WTC11 (cell line): ENCODE measurements at regions not wholly inside any gene's neighbourhood (a gene's known extent, or its start where the extent isn't known, plus 50 kb on each side); places are given as distances from the start of the nearest gene placed in this dataset.
A peak's percentile ranks its signal among the peaks of the same experiment; 100 is the strongest.

Experiments used
- ATAC-seq: fragments of 200-7000 bp; cut with Tn5 transposase; 2 replicates; pipeline ENCODE4 v1.10.0; 2021; ENCODE audit warnings: mild to moderate bottlenecking, moderate library complexity
- CTCF ChIA-PET: fragments of 300-600 bp; sonication (Branson Sonifier 250); formaldehyde crosslinking; loops from one replicate; lab custom pipeline; 2021; ENCODE audit warnings: antibody characterized with exemption; lab: Charles Lee
- POLR2A ChIA-PET: fragments of 350-600 bp; sonication (Branson Sonifier 250); formaldehyde crosslinking; loops from one replicate; lab custom pipeline; 2021; ENCODE audit warnings: antibody characterized with exemption; lab: Charles Lee
- DNase-seq: peaks from one replicate; pipeline ENCODE4 v3.0.0; 2021; ENCODE audit warnings: low spot score
- H3K27ac Mint-ChIP-seq: 2 replicates; pipeline ENCODE4 v1.8.0; 2021; ENCODE audit warnings: mixed read lengths
- H3K27me3 Mint-ChIP-seq: 2 replicates; pipeline ENCODE4 v1.8.0; 2021; ENCODE audit warnings: low read depth, mild to moderate bottlenecking, moderate library complexity, mixed read lengths
- H3K36me3 Mint-ChIP-seq: 2 replicates; pipeline ENCODE4 v1.8.0; 2021; ENCODE audit warnings: mixed read lengths
- H3K4me1 Mint-ChIP-seq: 2 replicates; pipeline ENCODE4 v1.8.0; 2022; ENCODE audit warnings: mixed read lengths
- H3K4me3 Mint-ChIP-seq: 2 replicates; pipeline ENCODE4 v1.8.0; 2021; ENCODE audit warnings: mild to moderate bottlenecking, moderate library complexity, mixed read lengths
- H3K9me3 Mint-ChIP-seq: 2 replicates; pipeline ENCODE4 v1.8.0; 2021; ENCODE audit warnings: mixed read lengths
- CREM ChIP-seq: sonication (generic); formaldehyde crosslinking; IDR thresholded peaks from 2 replicates; pipeline ENCODE4 v1.8.1; 2022; ENCODE audit warnings: mild to moderate bottlenecking, missing genetic modification reagents, moderate library complexity
- GRHL2 ChIP-seq: fragments of 250-450 bp; sonication (Bioruptor Pico); IDR thresholded peaks from 2 replicates; pipeline ENCODE4 v1.8.0; 2022; ENCODE audit warnings: mild to moderate bottlenecking, moderate library complexity; ENCODE audit not compliant: insufficient replicate concordance, severe bottlenecking
- HMGA2 ChIP-seq: fragments of 250-450 bp; sonication (Bioruptor Pico); IDR thresholded peaks from 2 replicates; pipeline ENCODE4 v1.4.0; 2021; ENCODE audit warnings: mild to moderate bottlenecking, moderate library complexity
- MXD4 ChIP-seq: fragments of 250-450 bp; sonication (Bioruptor Pico); IDR thresholded peaks from 2 replicates; pipeline ENCODE4 v1.8.0; 2021; ENCODE audit warnings: mild to moderate bottlenecking, moderate library complexity, borderline replicate concordance
- NR3C1 ChIP-seq: sonication (generic); formaldehyde crosslinking; conservative IDR thresholded peaks from 2 replicates; pipeline ENCODE4 v1.8.1; 2023; ENCODE audit warnings: low read depth, mild to moderate bottlenecking, missing genetic modification reagents
- SMAD4 ChIP-seq: sonication (generic); formaldehyde crosslinking; IDR thresholded peaks from 2 replicates; pipeline ENCODE4 v1.8.0; 2022; ENCODE audit warnings: mild to moderate bottlenecking, missing genetic modification reagents
- TCF7 ChIP-seq: sonication (generic); formaldehyde crosslinking; IDR thresholded peaks from 2 replicates; pipeline ENCODE4 v1.8.0; 2022; ENCODE audit warnings: mild to moderate bottlenecking, low read depth, missing genetic modification reagents, moderate library complexity
- ZNF416 ChIP-seq: fragments of 250-450 bp; sonication (Bioruptor Pico); IDR thresholded peaks from 2 replicates; pipeline ENCODE4 v1.9.0; 2021; ENCODE audit warnings: mild to moderate bottlenecking, inconsistent platforms
- TF ChIP-seq, protein P1 (sequence below): fragments of 200-600 bp; IDR thresholded peaks from 2 replicates; pipeline ENCODE4 v1.8.0; 2022; ENCODE audit warnings: antibody characterized with exemption
- TF ChIP-seq, protein P2 (sequence below): fragments of 250-450 bp; sonication (Bioruptor Pico); conservative IDR thresholded peaks from 2 replicates; pipeline ENCODE4 v1.9.0; 2021; ENCODE audit warnings: mild to moderate bottlenecking
- TF ChIP-seq, protein P3 (sequence below): sonication (generic); formaldehyde crosslinking; IDR thresholded peaks from 2 replicates; pipeline ENCODE4 v1.8.1; 2022; ENCODE audit warnings: mild to moderate bottlenecking, moderate library complexity, missing genetic modification reagents
- TF ChIP-seq, protein P4 (sequence below): sonication (generic); formaldehyde crosslinking; IDR thresholded peaks from 2 replicates; pipeline ENCODE4 v1.8.0; 2022; ENCODE audit warnings: mild to moderate bottlenecking, missing genetic modification reagents
- TF ChIP-seq, protein P5 (sequence below): sonication (generic); formaldehyde crosslinking; IDR thresholded peaks from 2 replicates; pipeline ENCODE4 v1.8.1; 2022; ENCODE audit warnings: mild to moderate bottlenecking, missing genetic modification reagents, moderate library complexity, borderline replicate concordance
- TF ChIP-seq, protein P6 (sequence below): fragments of 250-450 bp; sonication (Bioruptor Pico); IDR thresholded peaks from 2 replicates; pipeline ENCODE4 v1.8.0; 2021; ENCODE audit warnings: mild to moderate bottlenecking
- TF ChIP-seq, protein P7 (sequence below): sonication (generic); formaldehyde crosslinking; IDR thresholded peaks from 2 replicates; pipeline ENCODE4 v1.8.1; 2022; ENCODE audit warnings: low read depth, mild to moderate bottlenecking, moderate library complexity, missing genetic modification reagents, borderline replicate concordance
- TF ChIP-seq, protein P8 (sequence below): sonication (generic); formaldehyde crosslinking; IDR thresholded peaks from 2 replicates; pipeline ENCODE4 v1.8.1; 2023; ENCODE audit warnings: mild to moderate bottlenecking, missing genetic modification reagents, moderate library complexity
- TF ChIP-seq, protein P9 (sequence below): sonication (generic); formaldehyde crosslinking; IDR thresholded peaks from 2 replicates; pipeline ENCODE4 v1.8.0; 2022; ENCODE audit warnings: mild to moderate bottlenecking, missing genetic modification reagents
- TF ChIP-seq, protein P10 (sequence below): sonication (generic); formaldehyde crosslinking; conservative IDR thresholded peaks from 2 replicates; pipeline ENCODE4 v1.8.1; 2023; ENCODE audit warnings: mild to moderate bottlenecking, low read depth, missing genetic modification reagents, moderate library complexity

DNA sequence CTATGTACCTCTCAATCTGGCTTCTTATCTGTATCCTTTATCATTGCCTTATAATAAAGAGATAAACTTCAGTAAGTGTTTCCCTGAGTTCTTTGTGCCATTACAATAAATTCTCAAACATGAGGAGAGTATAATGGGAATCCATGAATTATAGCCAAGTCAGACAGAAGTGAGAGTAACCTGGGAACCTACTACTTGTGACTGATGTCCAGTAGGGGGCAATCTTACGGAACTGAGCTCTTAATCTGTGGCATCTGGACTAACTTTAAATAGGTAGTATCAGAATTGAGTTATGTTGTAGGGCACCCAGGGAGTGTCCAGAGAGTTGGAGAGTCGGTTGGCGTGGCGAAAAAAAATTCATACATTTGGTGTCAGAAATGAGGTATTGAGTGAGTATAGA is 542.6 kb downstream of the ZBBX start:
- Mint-ChIP-seq H3K9me3 (no peaks in the 10 kb centered on the region), H3K36me3 (no peaks in the 10 kb centered on the region), H3K4me3 (no peak overlapping the region), H3K27ac (no peak overlapping the region), H3K4me1 (peaks cover 3% of the 10 kb centered on the region), H3K27me3 (no peaks in the 10 kb centered on the region)
- POLR2A ChIA-PET: interaction anchor here (0.7 kb wide), 1 partner anchor 23 kb away, joined by 3 read pairs; no protein-coding TSS in a partner anchor
- TF ChIP-seq, protein P1, sequence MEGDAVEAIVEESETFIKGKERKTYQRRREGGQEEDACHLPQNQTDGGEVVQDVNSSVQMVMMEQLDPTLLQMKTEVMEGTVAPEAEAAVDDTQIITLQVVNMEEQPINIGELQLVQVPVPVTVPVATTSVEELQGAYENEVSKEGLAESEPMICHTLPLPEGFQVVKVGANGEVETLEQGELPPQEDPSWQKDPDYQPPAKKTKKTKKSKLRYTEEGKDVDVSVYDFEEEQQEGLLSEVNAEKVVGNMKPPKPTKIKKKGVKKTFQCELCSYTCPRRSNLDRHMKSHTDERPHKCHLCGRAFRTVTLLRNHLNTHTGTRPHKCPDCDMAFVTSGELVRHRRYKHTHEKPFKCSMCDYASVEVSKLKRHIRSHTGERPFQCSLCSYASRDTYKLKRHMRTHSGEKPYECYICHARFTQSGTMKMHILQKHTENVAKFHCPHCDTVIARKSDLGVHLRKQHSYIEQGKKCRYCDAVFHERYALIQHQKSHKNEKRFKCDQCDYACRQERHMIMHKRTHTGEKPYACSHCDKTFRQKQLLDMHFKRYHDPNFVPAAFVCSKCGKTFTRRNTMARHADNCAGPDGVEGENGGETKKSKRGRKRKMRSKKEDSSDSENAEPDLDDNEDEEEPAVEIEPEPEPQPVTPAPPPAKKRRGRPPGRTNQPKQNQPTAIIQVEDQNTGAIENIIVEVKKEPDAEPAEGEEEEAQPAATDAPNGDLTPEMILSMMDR: peak; percentile 59
- TF ChIP-seq, protein P2, sequence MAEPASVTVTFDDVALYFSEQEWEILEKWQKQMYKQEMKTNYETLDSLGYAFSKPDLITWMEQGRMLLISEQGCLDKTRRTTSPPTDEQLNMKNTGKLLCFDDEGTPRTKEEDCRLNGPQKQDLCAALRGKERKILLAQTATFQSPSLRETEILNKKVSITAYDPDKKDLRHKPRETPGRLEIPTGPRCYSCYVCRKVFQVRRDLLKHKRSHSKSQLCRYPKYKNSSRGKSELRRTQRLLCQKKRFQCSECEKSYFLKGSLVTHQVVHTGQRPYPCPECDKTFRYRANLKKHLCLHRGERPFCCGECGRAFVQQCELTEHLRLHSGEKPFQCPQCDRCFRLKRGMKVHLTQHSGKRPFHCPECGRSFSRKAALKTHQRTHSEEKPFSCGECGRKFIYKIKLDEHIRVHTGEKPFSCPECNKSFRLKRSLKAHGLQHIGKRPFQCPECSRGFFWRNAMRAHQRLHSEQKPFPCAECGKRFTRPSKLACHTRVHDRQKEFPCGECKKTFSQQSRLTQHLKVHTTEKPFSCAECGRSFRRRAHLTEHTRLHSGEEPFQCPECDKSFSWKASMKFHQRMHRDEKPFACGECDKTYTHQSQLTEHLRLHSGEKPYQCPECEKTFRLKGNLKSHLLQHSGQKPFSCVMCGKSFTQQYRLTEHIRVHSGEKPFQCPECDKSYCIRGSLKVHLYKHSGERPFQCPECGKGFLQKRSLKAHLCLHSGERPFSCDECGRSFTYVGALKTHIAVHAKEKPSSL (CRISPR knock-in tag): no peak
- TF ChIP-seq CREM: no peak
- TF ChIP-seq, protein P3, sequence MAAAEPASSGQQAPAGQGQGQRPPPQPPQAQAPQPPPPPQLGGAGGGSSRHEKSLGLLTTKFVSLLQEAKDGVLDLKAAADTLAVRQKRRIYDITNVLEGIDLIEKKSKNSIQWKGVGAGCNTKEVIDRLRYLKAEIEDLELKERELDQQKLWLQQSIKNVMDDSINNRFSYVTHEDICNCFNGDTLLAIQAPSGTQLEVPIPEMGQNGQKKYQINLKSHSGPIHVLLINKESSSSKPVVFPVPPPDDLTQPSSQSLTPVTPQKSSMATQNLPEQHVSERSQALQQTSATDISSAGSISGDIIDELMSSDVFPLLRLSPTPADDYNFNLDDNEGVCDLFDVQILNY (CRISPR knock-in tag): no peak
- TF ChIP-seq, protein P4, sequence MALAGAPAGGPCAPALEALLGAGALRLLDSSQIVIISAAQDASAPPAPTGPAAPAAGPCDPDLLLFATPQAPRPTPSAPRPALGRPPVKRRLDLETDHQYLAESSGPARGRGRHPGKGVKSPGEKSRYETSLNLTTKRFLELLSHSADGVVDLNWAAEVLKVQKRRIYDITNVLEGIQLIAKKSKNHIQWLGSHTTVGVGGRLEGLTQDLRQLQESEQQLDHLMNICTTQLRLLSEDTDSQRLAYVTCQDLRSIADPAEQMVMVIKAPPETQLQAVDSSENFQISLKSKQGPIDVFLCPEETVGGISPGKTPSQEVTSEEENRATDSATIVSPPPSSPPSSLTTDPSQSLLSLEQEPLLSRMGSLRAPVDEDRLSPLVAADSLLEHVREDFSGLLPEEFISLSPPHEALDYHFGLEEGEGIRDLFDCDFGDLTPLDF (CRISPR knock-in tag): no peak
- TF ChIP-seq, protein P5, sequence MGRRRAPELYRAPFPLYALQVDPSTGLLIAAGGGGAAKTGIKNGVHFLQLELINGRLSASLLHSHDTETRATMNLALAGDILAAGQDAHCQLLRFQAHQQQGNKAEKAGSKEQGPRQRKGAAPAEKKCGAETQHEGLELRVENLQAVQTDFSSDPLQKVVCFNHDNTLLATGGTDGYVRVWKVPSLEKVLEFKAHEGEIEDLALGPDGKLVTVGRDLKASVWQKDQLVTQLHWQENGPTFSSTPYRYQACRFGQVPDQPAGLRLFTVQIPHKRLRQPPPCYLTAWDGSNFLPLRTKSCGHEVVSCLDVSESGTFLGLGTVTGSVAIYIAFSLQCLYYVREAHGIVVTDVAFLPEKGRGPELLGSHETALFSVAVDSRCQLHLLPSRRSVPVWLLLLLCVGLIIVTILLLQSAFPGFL (CRISPR knock-in tag): no peak
- TF ChIP-seq HMGA2: no peak
- TF ChIP-seq, protein P6, sequence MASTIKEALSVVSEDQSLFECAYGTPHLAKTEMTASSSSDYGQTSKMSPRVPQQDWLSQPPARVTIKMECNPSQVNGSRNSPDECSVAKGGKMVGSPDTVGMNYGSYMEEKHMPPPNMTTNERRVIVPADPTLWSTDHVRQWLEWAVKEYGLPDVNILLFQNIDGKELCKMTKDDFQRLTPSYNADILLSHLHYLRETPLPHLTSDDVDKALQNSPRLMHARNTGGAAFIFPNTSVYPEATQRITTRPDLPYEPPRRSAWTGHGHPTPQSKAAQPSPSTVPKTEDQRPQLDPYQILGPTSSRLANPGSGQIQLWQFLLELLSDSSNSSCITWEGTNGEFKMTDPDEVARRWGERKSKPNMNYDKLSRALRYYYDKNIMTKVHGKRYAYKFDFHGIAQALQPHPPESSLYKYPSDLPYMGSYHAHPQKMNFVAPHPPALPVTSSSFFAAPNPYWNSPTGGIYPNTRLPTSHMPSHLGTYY (CRISPR knock-in tag): no peak
- ATAC-seq (peak; percentile 94), DNase-seq (peak; percentile 20)
- CTCF ChIA-PET: interaction anchor here (0.6 to 1.7 kb wide), 29 partner anchors 9 to 817 kb away, joined by 3 to 10 read pairs (median 4); no protein-coding TSS in a partner anchor

DNA sequence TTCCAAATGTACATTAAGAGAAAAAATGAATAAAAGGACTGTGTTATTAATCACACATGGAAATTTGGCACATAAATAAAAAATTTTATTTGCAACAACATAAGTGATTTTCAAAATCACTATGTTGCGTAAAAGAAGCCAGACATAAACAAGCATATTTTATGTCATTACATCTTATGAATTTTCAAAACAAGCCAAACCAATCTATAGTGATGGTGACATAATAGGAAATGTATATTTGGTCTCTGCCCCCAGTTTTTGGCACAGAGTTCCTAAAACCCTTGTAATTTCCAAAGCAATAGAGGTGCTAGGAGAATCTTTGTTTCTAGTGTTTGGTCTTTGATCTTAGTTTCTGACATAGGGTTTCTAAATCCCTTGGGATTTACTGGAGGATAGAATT is 543.3 kb downstream of the ZBBX start:
- Mint-ChIP-seq H3K27me3 (no peaks in the 10 kb centered on the region), H3K9me3 (no peaks in the 10 kb centered on the region), H3K27ac (no peak overlapping the region), H3K36me3 (no peaks in the 10 kb centered on the region), H3K4me1 (peaks cover 7% of the 10 kb centered on the region), H3K4me3 (no peak overlapping the region)
- CTCF ChIA-PET: interaction anchor here (0.8 to 1.7 kb wide), 13 partner anchors 13 to 817 kb away, joined by 3 to 10 read pairs (median 5); no protein-coding TSS in a partner anchor
- POLR2A ChIA-PET: no interaction called here
- ATAC-seq (no peak), DNase-seq (no peak)
- TF ChIP-seq, protein P7, sequence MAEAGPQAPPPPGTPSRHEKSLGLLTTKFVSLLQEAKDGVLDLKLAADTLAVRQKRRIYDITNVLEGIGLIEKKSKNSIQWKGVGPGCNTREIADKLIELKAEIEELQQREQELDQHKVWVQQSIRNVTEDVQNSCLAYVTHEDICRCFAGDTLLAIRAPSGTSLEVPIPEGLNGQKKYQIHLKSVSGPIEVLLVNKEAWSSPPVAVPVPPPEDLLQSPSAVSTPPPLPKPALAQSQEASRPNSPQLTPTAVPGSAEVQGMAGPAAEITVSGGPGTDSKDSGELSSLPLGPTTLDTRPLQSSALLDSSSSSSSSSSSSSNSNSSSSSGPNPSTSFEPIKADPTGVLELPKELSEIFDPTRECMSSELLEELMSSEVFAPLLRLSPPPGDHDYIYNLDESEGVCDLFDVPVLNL: no peak
- TF ChIP-seq ZNF416: no peak
- TF ChIP-seq, protein P8, sequence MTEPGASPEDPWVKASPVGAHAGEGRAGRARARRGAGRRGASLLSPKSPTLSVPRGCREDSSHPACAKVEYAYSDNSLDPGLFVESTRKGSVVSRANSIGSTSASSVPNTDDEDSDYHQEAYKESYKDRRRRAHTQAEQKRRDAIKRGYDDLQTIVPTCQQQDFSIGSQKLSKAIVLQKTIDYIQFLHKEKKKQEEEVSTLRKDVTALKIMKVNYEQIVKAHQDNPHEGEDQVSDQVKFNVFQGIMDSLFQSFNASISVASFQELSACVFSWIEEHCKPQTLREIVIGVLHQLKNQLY (CRISPR knock-in tag): no peak
- TF ChIP-seq, protein P9, sequence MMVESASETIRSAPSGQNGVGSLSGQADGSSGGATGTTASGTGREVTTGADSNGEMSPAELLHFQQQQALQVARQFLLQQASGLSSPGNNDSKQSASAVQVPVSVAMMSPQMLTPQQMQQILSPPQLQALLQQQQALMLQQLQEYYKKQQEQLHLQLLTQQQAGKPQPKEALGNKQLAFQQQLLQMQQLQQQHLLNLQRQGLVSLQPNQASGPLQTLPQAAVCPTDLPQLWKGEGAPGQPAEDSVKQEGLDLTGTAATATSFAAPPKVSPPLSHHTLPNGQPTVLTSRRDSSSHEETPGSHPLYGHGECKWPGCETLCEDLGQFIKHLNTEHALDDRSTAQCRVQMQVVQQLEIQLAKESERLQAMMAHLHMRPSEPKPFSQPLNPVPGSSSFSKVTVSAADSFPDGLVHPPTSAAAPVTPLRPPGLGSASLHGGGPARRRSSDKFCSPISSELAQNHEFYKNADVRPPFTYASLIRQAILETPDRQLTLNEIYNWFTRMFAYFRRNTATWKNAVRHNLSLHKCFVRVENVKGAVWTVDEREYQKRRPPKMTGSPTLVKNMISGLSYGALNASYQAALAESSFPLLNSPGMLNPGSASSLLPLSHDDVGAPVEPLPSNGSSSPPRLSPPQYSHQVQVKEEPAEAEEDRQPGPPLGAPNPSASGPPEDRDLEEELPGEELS (CRISPR knock-in tag): no peak
- no peak for TF ChIP-seq GRHL2 (CRISPR knock-in tag)
- TF ChIP-seq MXD4 (CRISPR knock-in tag): no peak
- TF ChIP-seq SMAD4 (CRISPR knock-in tag): no peak
- TF ChIP-seq, protein P10, sequence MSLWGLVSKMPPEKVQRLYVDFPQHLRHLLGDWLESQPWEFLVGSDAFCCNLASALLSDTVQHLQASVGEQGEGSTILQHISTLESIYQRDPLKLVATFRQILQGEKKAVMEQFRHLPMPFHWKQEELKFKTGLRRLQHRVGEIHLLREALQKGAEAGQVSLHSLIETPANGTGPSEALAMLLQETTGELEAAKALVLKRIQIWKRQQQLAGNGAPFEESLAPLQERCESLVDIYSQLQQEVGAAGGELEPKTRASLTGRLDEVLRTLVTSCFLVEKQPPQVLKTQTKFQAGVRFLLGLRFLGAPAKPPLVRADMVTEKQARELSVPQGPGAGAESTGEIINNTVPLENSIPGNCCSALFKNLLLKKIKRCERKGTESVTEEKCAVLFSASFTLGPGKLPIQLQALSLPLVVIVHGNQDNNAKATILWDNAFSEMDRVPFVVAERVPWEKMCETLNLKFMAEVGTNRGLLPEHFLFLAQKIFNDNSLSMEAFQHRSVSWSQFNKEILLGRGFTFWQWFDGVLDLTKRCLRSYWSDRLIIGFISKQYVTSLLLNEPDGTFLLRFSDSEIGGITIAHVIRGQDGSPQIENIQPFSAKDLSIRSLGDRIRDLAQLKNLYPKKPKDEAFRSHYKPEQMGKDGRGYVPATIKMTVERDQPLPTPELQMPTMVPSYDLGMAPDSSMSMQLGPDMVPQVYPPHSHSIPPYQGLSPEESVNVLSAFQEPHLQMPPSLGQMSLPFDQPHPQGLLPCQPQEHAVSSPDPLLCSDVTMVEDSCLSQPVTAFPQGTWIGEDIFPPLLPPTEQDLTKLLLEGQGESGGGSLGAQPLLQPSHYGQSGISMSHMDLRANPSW (CRISPR knock-in tag): no peak
- no peak for TF ChIP-seq TCF7 (CRISPR knock-in tag)
- TF ChIP-seq NR3C1 (CRISPR knock-in tag): no peak
